ENCODE measurements at regions not wholly inside any gene's neighbourhood (a gene's known extent, or its start where the extent isn't known, plus 50 kb on each side); places are given as distances from the start of the nearest gene placed in this dataset.
"Not testable (repeated sequence)": the region's sequence is repeated elsewhere in the genome, so short reads cannot be mapped to it uniquely, and the experiment has no call there.

- no peak for DNase-seq
These were observed 316.4 kb upstream of the DUSP10 start for GRCh38 chr1:222058249-222058648.

GRCh38 chr1:222057162-222057561, 315.3 kb upstream of the DUSP10 start:
- DNase-seq: no peak

GRCh38 chr1:222054416-222054815, 312.5 kb upstream of the DUSP10 start:
- DNase-seq: no peak

GRCh38 chr1:222053790-222054294, 312.0 kb upstream of the DUSP10 start:
- no peak for DNase-seq

- not testable (repeated sequence) for DNase-seq
These were observed 309.4 kb upstream of the DUSP10 start for GRCh38 chr1:222051311-222051710.

GRCh38 chr1:222049661-222050060, 307.8 kb upstream of the DUSP10 start:
- not testable (repeated sequence) for DNase-seq

GRCh38 chr1:222049176-222049575, 307.3 kb upstream of the DUSP10 start:
- no peak for DNase-seq

- DNase-seq: no peak
These were observed 306.3 kb upstream of the DUSP10 start for GRCh38 chr1:222048094-222048595.

- DNase-seq: no peak
These were observed 305.5 kb upstream of the DUSP10 start for GRCh38 chr1:222047366-222047765.

GRCh38 chr1:222046684-222047263, 304.9 kb upstream of the DUSP10 start:
- DNase-seq: no peak

- DNase-seq: no peak
These were observed 303.9 kb upstream of the DUSP10 start for GRCh38 chr1:222045786-222046185.

- DNase-seq: no peak
These were observed 303.3 kb upstream of the DUSP10 start for GRCh38 chr1:222045236-222045635.

GRCh38 chr1:222043444-222044292, 301.8 kb upstream of the DUSP10 start:
- DNase-seq: no peak

GRCh38 chr1:222042120-222042519, 300.2 kb upstream of the DUSP10 start:
- DNase-seq: no peak

- DNase-seq: no peak
These were observed 299.1 kb upstream of the DUSP10 start for GRCh38 chr1:222040955-222041354.

GRCh38 chr1:222040121-222040805, 298.4 kb upstream of the DUSP10 start:
- DNase-seq: no peak

- DNase-seq: no peak
These were observed 297.1 kb upstream of the DUSP10 start for GRCh38 chr1:222038971-222039370.

- no peak for DNase-seq
These were observed 295.8 kb upstream of the DUSP10 start for GRCh38 chr1:222037720-222038119.

GRCh38 chr1:222034790-222035189, 292.9 kb upstream of the DUSP10 start:
- no peak for DNase-seq

GRCh38 chr1:222033450-222033849, 291.6 kb upstream of the DUSP10 start:
- no peak for DNase-seq

- no peak for DNase-seq
These were observed 289.4 kb upstream of the DUSP10 start for GRCh38 chr1:222031318-222031717.

GRCh38 chr1:222028676-222029075, 286.8 kb upstream of the DUSP10 start:
- no peak for DNase-seq

GRCh38 chr1:222028116-222028515, 286.2 kb upstream of the DUSP10 start:
- no peak for DNase-seq

GRCh38 chr1:222026280-222026679, 284.4 kb upstream of the DUSP10 start:
- no peak for DNase-seq

All from activated CD4-positive, alpha-beta T cell treated with anti-CD3 and anti-CD28 coated beads for 1 hour (primary cell).